Neutrophil (primary cell): ENCODE measurements at regions not wholly inside any gene's neighbourhood (a gene's known extent, or its start where the extent isn't known, plus 50 kb on each side); places are given as distances from the start of the nearest gene placed in this dataset.

ENCODE experiments used
- H3K27ac ChIP-seq: fragments of 200-600 bp; sonication (generic); 2 replicates; pipeline ENCODE4 v1.5.1; 2016; ENCODE audit warnings: mild to moderate bottlenecking, moderate library complexity
- H3K27me3 ChIP-seq: fragments of 200-600 bp; sonication (generic); 2 replicates; pipeline ENCODE4 v1.6.0; 2016; ENCODE audit warnings: mild to moderate bottlenecking
- H3K36me3 ChIP-seq: fragments of 200-600 bp; sonication (generic); 2 replicates; pipeline ENCODE4 v1.5.1; 2017
- H3K4me1 ChIP-seq, 2 experiments: fragments of 200-600 bp in 1 of 2; sonication (generic) in 1 of 2; 1 replicate in 1 of 2; 2 replicates in 1 of 2; pipeline versions ENCODE4 v1.5.1 to v1.6.1; 2013 to 2016; ENCODE audit warnings: low read depth in 1 of 2, low read length in 1 of 2, mild to moderate bottlenecking in 1 of 2, moderate library complexity in 1 of 2; ENCODE audit not compliant: control insufficient read depth in 1 of 2, insufficient read depth in 1 of 2
- H3K4me3 ChIP-seq, 2 experiments: fragments of 200-600 bp in 1 of 2; sonication (generic) in 1 of 2; 1 replicate in 1 of 2; 2 replicates in 1 of 2; pipeline ENCODE4 v1.5.1; 2013 to 2016; ENCODE audit warnings: low read depth in 1 of 2, low read length in 1 of 2, mild to moderate bottlenecking in 1 of 2, moderate library complexity in 1 of 2
- H3K9me3 ChIP-seq: fragments of 200-600 bp; sonication (generic); 2 replicates; pipeline ENCODE4 v1.5.1; 2016
- TF ChIP-seq, protein P1 (sequence below): fragments of 200-600 bp; sonication (generic); IDR thresholded peaks from 2 replicates; pipeline ENCODE4 v1.5.1; 2016; ENCODE audit warnings: antibody characterized with exemption

DNA sequence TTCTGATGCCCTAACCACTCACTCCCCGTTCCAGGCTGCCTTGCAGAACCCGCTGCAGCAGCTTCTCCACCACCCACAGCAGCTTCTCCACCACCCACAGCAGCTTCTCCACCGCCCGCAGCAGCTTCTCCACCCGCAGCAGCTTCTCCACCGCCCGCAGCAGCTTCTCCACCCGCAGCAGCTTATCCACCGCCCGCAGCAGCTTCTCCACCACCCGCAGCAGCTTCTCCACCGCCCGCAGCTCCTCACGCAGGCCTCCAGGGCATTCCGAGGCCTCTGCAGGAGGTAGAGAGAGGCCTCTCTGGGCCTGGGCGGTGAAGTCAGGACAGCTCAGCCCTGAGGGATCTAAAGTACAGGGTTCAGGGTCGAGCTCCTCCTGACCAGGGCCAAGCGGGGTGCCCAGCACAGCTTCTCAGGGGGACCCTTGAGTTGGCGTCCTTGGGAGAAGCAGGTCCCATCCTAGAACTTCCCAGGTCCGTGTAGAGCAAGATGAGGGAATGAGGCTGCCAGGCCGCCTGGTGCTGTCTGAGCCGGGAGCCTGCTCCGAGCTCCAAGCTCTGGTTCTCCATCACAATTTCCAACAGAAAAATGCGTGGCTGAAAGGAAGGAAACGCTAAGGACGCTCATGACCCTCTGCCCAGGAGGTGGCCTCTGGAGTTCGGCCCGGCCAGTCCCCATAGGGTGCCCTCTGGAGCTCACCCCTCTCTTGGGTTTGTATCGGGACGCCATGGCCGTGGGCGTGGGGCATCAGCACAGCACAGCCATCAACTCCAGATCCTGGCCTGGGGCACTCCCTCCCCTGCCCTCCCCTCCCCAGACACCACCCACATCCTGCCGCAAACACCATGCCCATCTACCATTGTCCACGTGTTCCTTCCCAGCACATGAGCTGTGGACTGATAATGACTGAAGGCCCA lies 528.6 kb downstream of the BRD1 start:
- no peaks in the 10 kb centered on the region for H3K4me1 ChIP-seq
- TF ChIP-seq, protein P1, sequence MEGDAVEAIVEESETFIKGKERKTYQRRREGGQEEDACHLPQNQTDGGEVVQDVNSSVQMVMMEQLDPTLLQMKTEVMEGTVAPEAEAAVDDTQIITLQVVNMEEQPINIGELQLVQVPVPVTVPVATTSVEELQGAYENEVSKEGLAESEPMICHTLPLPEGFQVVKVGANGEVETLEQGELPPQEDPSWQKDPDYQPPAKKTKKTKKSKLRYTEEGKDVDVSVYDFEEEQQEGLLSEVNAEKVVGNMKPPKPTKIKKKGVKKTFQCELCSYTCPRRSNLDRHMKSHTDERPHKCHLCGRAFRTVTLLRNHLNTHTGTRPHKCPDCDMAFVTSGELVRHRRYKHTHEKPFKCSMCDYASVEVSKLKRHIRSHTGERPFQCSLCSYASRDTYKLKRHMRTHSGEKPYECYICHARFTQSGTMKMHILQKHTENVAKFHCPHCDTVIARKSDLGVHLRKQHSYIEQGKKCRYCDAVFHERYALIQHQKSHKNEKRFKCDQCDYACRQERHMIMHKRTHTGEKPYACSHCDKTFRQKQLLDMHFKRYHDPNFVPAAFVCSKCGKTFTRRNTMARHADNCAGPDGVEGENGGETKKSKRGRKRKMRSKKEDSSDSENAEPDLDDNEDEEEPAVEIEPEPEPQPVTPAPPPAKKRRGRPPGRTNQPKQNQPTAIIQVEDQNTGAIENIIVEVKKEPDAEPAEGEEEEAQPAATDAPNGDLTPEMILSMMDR, result no peak
- H3K9me3 ChIP-seq, result no peaks in the 10 kb centered on the region
- H3K27ac ChIP-seq, result no peak overlapping the region
- no peaks in the 10 kb centered on the region for H3K27me3 ChIP-seq
- H3K4me3 ChIP-seq, result no peak overlapping the region
- no peaks in the 10 kb centered on the region for H3K36me3 ChIP-seq

DNA sequence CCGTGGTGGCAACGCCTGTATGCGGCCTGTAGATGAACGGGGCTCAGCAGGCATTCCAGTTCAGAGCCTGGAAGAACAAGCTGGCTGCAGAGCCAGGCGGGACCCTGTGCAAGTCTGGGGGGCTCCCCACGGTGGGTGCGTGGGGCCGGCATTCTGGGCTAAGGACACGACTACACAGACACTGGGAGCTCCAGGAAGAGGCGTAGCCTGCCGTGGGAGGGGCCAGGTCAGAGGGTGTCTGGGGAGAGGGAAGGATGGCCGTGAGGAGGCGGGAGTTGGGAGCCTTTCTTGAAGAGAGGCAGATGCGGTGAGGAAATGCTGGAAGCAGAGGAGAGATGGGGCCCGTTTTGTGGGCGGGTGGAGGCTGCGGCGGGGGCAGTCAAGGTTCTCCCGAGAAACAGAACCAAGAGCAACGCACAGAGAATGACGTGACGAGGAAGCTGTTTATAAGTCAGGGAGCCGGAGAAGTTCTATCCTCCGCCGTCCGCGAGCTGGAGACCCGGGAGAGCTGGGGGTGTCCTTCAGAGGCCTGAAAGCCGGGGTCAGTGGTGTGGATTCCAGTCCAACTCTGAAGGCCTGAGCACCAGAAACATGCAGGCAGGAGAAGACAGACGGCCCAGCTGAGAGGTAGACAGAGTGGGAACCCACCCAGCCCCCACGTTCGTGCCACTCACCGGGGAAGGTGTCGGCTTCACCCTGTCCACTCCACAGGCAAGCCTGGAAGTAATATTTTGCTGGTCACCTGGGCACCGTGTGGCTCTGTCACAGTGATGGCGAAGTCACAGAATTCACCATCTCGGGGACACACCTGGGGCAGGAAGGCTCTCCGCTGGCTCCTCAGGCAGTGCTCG lies 529.6 kb downstream of the BRD1 start:
- Histone ChIP-seq H3K27me3 (no peaks in the 10 kb centered on the region), H3K27ac (no peak overlapping the region), H3K4me1 (no peaks in the 10 kb centered on the region), H3K9me3 (no peaks in the 10 kb centered on the region), H3K4me3 (no peak overlapping the region), H3K36me3 (no peaks in the 10 kb centered on the region)
- TF ChIP-seq, protein P1, result no peak

DNA sequence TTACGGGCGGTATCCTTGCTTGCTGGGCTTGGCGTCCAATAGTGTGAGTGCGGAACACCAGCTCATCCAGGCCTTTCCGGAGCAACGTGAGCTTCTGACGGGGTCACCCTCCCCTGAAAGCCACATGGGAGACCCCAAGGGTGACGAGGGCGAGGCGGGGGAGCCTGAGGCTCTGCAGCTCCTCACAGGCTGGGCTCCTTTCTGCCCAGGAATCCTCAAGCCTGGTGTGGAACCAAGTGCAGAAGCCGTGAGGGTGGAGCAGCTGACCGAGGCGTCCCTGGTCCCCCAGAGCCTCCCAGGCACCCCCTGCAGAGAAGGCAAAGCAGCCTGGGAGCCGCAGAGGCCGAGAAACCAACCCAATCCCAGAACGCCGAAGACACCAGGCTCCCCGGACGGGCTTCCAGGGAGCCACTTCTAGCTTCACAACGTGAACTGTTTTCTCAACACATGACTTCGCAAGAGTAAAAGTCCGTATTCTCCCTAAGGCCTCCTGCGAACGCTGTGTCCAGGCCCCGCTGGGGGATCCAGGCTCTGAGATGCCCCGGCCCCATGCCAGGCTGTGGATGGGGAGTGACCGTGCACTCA lies 530.3 kb downstream of the BRD1 start:
- no peaks in the 10 kb centered on the region for H3K27me3 ChIP-seq
- H3K9me3 ChIP-seq, result no peaks in the 10 kb centered on the region
- H3K27ac ChIP-seq, result no peak overlapping the region
- TF ChIP-seq, protein P1, result no peak
- no peak overlapping the region for H3K4me3 ChIP-seq
- H3K36me3 ChIP-seq, result no peaks in the 10 kb centered on the region
- H3K4me1 ChIP-seq, result no peaks in the 10 kb centered on the region

GRCh38 chr22:49296561-49296960 lies 531.1 kb downstream of the BRD1 start:
- no peaks in the 10 kb centered on the region for H3K27me3 ChIP-seq
- H3K36me3 ChIP-seq, result no peaks in the 10 kb centered on the region
- H3K4me3 ChIP-seq, result no peak overlapping the region
- TF ChIP-seq, protein P1, result no peak
- no peaks in the 10 kb centered on the region for H3K4me1 ChIP-seq
- H3K9me3 ChIP-seq, result no peaks in the 10 kb centered on the region
- H3K27ac ChIP-seq, result no peak overlapping the region

- TF ChIP-seq, protein P1, result no peak
- Histone ChIP-seq H3K27me3 (no peaks in the 10 kb centered on the region), H3K36me3 (no peaks in the 10 kb centered on the region), H3K9me3 (no peaks in the 10 kb centered on the region), H3K27ac (no peak overlapping the region), H3K4me3 (no peak overlapping the region), H3K4me1 (no peaks in the 10 kb centered on the region)
These were observed 531.7 kb downstream of the BRD1 start for GRCh38 chr22:49295851-49296560.
